Body of pancreas (tissue), 4 donors: ENCODE measurements at regions not wholly inside any gene's neighbourhood (a gene's known extent, or its start where the extent isn't known, plus 50 kb on each side); places are given as distances from the start of the nearest gene placed in this dataset.

Experiments used
- POLR2A ChIP-seq, 3 donors: fragments of 450-650 bp; IDR thresholded peaks; one replicate each; pipeline ENCODE4 v1.6.1; 2016; ENCODE audit warnings: antibody characterized with exemption in 3 of 3, mild to moderate bottlenecking in 2 of 3
- TF ChIP-seq, protein P1 (sequence below), 7 experiments: fragments of 450-650 bp in 4 of 7; fragments of 200-600 bp in 3 of 7; sonication (generic) in 3 of 7; IDR thresholded peaks; one replicate each; pipeline ENCODE4 v1.5.1; 2016 to 2019; ENCODE audit warnings: antibody characterized with exemption in 7 of 7

DNA sequence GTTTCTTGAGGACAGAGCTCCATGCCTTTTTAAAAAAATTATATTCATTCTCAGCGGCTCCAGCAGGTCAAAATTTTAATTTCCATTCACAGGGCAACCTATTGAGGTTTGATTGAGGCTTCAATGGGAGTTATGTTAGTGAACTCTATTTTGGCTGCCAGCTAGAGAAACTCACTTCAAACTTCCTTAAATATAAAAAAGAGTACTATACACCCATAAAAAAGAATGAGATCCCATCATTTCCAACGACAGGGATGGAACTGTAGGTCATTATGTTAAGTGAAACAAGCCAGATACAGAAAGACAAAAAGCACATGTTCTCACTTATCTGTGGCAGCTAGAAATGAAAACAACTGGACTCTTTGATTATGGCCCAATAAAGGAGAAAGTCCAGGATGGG is 176.8 kb upstream of the IL12B start:
- TF ChIP-seq POLR2A (IDR thresholded peaks at IDR 0.05): no peak
- TF ChIP-seq, protein P1, sequence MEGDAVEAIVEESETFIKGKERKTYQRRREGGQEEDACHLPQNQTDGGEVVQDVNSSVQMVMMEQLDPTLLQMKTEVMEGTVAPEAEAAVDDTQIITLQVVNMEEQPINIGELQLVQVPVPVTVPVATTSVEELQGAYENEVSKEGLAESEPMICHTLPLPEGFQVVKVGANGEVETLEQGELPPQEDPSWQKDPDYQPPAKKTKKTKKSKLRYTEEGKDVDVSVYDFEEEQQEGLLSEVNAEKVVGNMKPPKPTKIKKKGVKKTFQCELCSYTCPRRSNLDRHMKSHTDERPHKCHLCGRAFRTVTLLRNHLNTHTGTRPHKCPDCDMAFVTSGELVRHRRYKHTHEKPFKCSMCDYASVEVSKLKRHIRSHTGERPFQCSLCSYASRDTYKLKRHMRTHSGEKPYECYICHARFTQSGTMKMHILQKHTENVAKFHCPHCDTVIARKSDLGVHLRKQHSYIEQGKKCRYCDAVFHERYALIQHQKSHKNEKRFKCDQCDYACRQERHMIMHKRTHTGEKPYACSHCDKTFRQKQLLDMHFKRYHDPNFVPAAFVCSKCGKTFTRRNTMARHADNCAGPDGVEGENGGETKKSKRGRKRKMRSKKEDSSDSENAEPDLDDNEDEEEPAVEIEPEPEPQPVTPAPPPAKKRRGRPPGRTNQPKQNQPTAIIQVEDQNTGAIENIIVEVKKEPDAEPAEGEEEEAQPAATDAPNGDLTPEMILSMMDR (IDR thresholded peaks at IDR 0.05): no peak
